Activated gamma-delta T cell treated with Interleukin-2 at 50 U/mL for 16 hours (primary cell): ENCODE measurements at regions not wholly inside any gene's neighbourhood (a gene's known extent, or its start where the extent isn't known, plus 50 kb on each side); places are given as distances from the start of the nearest gene placed in this dataset.

Experiments
- DNase-seq: peaks from one replicate; pipeline ENCODE4 v3.0.0-alpha.2; 2020

GRCh38 chr2:176471949-176472348, 202.7 kb downstream of the MTX2 start:
- no peak for DNase-seq

GRCh38 chr2:176473177-176473576, 203.9 kb downstream of the MTX2 start:
- DNase-seq: no peak

- DNase-seq: no peak
Observed at GRCh38 chr2:176473851-176474250, 204.6 kb downstream of the MTX2 start.

DNA sequence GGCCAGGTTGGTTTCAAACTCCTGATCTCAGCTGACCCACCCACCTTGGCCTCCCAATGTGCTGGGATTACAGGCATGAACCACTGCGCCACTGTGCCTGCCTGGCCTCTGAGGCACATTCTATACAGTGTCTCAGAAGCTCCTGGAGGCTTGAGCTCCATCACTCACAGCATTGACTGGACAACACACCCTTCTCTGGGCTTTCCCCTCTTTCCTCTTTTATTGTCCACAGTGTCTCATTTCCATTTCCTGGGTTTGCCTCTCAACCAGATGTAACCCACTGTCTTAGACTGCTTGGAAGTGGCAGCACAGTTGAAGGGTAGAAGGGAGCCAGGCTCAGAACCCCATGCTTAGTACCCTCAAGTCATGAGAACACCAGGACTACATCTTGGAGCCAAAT, 208.1 kb downstream of the MTX2 start:
- no peak for DNase-seq

DNA sequence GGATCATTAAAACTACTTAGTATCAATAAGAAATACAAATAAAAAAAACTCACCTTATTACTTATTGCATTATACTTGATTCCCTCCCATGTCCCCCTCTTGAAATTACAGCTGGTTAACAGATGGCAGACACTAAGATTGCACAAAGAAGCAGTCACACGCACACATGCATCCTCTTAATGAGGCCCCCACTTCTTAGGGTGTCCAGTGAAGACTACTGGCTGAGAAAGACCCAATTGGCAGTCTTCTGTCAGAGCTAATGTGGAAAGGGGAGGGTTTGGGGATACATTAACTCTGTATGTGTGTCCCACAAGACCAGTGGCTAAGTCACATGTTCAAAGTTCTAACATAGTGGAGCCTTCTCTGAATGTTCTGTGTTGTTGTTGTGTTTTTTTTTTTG, 210.7 kb downstream of the MTX2 start:
- DNase-seq: no peak

- no peak for DNase-seq
Observed at GRCh38 chr2:176482107-176482506, 212.9 kb downstream of the MTX2 start.

DNA sequence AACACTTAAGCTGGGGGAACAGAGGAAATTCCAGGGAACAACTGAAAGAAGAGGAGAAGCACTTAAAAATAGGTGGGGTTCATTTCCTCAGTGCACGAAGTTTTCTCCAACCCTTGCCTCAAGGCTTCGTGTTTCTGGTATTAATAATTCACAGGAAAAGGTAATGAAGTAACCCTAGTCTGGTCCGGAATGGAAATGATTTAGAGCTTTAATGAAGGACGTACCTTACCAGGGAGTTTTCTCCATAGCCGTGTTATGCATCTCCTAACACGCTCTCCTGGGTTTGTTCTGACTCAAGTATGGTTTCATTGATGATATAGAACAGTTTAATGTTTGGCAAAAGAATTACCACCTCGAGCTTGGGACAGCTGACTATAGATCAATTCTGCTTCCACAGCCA, 214.2 kb downstream of the MTX2 start:
- DNase-seq: no peak

DNA sequence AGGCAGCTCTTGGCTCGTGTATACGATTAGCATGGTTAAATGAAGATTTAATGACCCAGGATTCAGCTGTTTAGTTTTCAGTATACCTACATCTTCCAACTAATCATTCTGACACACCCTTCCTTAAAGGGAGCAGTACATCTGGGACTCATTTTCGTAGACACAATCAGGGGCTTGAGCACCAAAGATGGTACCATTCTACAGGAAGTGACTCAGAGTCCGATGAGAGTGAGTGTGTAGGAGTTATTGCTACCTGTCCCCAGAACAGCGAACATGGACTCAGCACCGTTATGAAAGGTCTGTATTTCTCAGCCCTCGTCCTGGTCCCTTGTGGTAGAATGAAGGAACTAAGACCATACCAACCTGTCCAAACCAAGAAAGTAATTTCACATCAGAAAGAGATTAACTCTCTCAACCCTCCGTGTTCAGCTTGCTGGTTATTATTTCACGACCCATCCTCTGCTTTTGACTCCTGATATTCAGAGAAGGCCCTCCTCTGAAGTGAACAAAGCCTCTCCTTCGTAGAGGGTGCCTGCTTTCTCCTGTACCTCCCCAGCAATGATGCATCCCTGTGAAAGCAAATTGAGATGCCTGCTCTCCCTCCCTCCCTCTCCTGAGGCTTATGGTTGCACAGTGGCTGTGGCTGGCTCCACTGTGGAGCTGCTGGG, 214.8 kb downstream of the MTX2 start:
- DNase-seq: no peak

DNA sequence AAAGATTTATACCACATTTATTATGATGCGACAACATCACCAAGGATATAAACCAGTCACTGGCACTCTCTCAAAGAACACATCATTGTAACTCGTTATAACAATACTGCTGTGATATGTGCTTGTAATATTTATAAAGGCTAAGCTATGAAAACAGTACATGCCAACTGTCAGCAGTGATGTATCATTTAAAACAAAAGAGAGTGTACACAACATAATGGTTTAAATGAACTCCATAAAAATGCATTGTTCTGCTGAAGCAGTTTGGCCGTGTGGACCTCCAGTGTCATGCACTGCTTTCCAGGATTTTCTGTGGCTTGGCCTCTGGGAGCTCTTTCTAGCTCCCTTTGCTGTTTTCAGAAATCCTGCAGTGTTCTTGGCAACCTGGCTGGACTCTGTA, 215.6 kb downstream of the MTX2 start:
- no peak for DNase-seq

DNA sequence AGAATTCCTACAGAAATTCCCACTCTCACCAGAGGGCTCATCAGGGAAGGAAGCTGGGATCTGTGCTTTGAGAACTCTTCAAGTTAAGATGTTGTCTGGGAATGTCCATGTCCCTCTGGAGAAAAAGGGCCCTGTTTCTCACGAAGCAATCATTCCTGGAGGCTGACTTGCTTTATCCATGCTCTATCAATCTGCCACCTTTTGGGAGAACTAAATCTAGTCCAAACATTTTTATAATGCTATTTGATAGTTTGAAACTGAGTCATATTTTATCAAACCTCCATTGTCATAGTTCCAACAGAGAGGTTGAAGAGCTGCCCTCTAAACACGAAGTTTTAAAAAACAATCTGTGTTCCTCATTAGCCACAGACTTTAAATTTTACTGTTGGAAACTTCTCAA, 219.2 kb downstream of the MTX2 start:
- DNase-seq: no peak

DNA sequence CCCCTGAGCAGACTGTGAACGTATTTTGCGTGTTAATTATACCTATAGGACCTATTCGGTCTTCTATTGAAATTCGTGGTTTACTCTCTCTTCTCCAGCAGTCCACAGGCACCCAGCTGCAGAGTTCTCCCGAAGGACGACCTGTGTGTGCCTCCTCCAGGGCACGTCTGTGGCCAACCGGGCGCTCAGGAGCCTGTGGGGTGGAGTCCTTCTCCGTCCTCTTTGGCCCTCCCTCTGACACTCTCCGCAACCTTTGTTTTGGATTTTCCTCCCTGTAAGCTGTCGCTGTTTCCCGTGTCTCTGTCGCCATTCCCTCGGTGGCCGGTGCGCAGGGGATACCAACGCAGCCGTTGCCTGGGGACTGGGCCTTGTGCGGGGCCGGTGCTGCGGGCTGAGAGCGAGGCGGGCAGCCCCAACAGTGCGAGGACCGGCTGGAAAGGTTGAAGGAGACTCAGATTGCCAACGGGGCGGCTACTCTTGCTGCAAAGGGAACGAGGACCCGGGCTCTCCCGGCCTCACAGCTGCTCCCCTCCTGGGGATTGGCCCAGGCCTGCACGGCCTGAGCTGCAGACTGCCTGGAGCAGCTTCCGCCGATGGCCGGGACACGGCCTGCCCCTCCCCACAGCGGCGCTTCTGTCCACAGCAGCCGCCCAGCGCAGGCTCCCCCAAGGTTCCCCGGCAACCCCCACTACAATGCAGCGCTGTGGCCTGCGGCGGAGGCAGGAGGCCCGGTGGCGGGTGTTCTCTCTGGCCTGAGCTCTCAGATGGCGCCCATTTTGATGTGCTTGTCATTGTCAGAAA, 221.0 kb downstream of the MTX2 start:
- DNase-seq: no peak

- peak; percentile 16 for DNase-seq
Observed at GRCh38 chr2:176491172-176491904, 222.1 kb downstream of the MTX2 start.

GRCh38 chr2:176492583-176492982, 223.3 kb downstream of the MTX2 start:
- DNase-seq: no peak

DNA sequence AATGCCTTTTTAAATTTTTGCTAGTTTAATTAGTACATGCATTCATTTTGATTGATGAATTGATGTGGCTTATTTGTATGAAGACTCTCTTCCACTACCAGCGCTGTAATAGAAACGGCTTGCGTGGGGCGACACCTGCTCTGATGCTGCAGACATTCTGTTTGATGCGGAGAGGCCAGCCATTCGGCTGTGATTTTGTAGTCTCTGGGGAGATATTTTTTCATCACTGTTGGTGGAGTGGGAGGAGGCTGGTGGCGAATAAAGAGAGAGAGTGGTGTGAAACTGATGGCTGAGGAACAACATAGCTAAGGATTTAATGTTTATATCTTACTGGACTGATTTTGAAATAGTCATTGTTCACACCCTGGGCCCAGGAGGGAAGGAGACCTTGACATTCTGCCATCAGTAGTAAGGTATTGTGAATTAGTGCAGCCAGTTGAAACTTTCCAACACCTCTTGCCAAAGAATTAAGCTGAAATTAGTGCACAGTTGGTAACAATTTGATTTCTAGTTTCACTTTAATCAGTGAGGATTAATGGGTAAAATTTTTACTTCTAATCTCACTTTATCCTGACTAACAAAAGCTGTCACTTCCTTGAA, 224.1 kb downstream of the MTX2 start:
- DNase-seq: no peak

GRCh38 chr2:176493909-176494308, 224.7 kb downstream of the MTX2 start:
- no peak for DNase-seq

DNA sequence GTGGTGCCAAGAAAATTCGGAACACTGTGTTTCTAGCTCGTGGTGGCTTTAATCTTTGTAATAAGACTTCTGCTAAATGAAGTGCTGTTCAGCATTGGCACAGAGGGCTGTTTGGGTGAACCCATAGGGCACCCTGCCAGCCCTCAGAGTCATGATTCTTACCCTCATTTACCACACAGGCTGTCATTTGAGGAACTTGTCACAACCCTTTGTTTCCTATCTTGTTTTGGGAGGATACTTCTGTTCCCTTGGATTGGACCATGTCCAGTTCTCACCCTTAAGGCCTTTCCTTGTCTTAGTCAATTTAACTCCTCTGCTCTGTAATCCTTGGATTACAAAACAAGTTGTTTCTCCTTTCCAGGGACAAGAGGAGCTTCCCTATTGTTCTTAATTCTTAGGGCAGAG, 225.7 kb downstream of the MTX2 start:
- DNase-seq: no peak

DNA sequence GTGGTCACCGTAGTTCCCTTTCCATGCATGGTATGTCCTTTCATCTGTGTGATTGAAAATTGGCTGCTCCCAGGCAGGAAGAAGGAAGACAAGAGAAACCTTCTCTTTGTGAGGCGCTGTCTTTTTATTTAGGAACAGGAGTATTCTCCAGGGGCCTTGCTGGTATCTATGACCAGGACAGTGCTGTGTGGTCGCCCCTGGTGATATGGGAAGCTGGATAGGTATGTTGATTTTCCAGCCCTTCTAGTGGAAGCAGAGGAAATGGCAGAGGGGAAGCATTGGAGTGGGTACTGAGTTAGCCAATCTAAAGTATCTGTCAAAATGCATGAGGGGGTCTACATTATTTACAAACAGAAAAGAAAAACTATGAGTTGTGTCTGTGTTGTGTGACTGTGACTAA, 226.6 kb downstream of the MTX2 start:
- no peak for DNase-seq

- DNase-seq: no peak
Observed at GRCh38 chr2:176496761-176497160, 227.5 kb downstream of the MTX2 start.

DNA sequence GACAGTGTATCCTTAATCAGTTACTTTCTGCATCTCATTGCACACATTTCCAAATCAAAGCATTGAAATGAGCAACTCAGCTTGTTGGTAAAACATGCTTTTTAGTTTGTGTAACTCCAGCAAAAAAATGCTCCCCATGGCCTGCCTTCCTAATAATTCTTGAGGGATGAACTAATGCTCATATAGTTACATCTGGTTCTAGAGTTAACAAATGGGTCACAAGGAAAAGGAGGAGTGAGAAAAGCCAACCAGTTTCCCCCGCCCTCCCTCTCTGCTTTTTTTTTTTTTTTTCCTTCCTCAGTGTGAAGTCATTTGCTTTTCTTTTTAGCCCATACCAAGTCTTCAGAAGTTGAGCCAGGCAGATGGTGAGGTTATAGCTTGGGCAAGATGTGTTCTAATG, 231.7 kb downstream of the MTX2 start:
- no peak for DNase-seq

GRCh38 chr2:176501617-176502016, 232.4 kb downstream of the MTX2 start:
- DNase-seq: no peak

DNA sequence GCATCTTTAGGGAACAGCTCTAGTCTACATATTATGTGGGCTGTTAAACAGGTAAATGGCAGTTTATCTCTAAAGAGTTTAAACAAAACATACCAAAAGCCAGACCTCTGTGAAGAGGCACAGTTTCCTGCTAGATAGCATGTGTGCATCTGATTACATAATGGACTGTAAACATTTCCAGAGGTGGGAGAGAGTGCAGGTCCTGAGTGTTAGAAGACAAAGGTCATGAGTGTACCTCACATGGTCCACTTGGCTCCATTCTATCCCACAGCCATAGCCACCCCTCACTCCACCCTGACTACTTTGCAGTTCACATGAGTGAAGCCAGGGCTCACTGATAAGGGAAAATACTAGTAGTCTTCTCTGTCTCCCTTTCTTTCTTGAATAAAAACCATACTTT, 233.4 kb downstream of the MTX2 start:
- no peak for DNase-seq

DNA sequence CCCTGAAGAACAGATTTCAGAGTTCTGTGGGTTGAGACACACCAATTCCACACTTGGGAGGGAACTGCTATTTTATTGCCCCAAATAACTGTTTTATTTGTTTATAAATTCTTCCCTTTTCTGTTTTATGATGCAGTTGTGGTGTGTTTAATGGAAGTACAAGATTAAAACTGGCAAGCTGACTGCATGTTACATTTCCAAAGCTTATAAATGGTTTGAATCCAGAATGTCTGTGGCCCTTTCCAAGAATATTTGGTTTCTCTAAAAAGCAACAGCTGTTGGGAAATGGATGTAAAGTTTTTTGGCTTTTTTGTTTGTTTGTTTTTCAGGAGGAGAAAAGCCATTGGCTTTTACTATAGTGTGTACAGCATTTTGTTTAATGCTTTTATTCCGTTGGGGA, 234.5 kb downstream of the MTX2 start:
- DNase-seq: no peak

- no peak for DNase-seq
Observed at GRCh38 chr2:176504440-176504839, 235.2 kb downstream of the MTX2 start.

- no peak for DNase-seq
Observed at GRCh38 chr2:176507786-176508185, 238.5 kb downstream of the MTX2 start.
